Activated B cell treated with CpG ODN at 0.5 μM for 24 hours (primary cell): ENCODE measurements at regions not wholly inside any gene's neighbourhood (a gene's known extent, or its start where the extent isn't known, plus 50 kb on each side); places are given as distances from the start of the nearest gene placed in this dataset.

ENCODE experiments used
- ATAC-seq: fragments of 200-7000 bp; cut with Tn5 transposase; one replicate; pipeline ENCODE4 v1.10.0; 2021; ENCODE audit warnings: low read depth, mild to moderate bottlenecking, moderate library complexity
- CTCF ChIA-PET: fragments of 350-600 bp; sonication (Branson Sonifier 250); formaldehyde crosslinking; loops from one replicate; lab custom pipeline; 2021; ENCODE audit warnings: antibody characterized with exemption; lab: Charles Lee
- POLR2A ChIA-PET: fragments of 350-600 bp; sonication (Branson Sonifier 250); formaldehyde crosslinking; loops from one replicate; lab custom pipeline; 2021; ENCODE audit warnings: antibody characterized with exemption; lab: Charles Lee
- DNase-seq: peaks from one replicate; pipeline ENCODE4 v3.0.0; 2022
- H3K27ac Mint-ChIP-seq: one replicate; pipeline ENCODE4 v1.8.0; 2020; ENCODE audit warnings: mixed read lengths
- H3K27me3 Mint-ChIP-seq: one replicate; pipeline ENCODE4 v1.8.0; 2021; ENCODE audit warnings: mixed read lengths
- H3K36me3 Mint-ChIP-seq: one replicate; pipeline ENCODE4 v1.8.0; 2021; ENCODE audit warnings: low read depth, mixed read lengths
- H3K4me1 Mint-ChIP-seq: one replicate; pipeline ENCODE4 v1.8.0; 2021; ENCODE audit warnings: mixed read lengths
- H3K4me3 Mint-ChIP-seq: one replicate; pipeline ENCODE4 v1.8.0; 2020; ENCODE audit warnings: mild to moderate bottlenecking, mixed read lengths
- H3K9me3 Mint-ChIP-seq: one replicate; pipeline ENCODE4 v1.8.0; 2020; ENCODE audit warnings: mixed read lengths
- CTCF ChIP-seq: fragments of 200-600 bp; IDR thresholded peaks from one replicate; pipeline ENCODE4 v1.8.0; 2022; ENCODE audit warnings: antibody characterized with exemption, mild to moderate bottlenecking
- intact Hi-C: fragments of 100-400 bp; cut with micrococcal nuclease; formaldehyde crosslinking; loops from one replicate; pipeline ENCODE4 v1.15.1; 2024

GRCh38 chr18:78611201-78611800 lies 368.3 kb upstream of the SALL3 start:
- Mint-ChIP-seq H3K27me3 (no peaks in the 10 kb centered on the region), H3K36me3 (no peaks in the 10 kb centered on the region), H3K4me1 (no peaks in the 10 kb centered on the region), H3K27ac (no peak overlapping the region), H3K9me3 (peaks cover 4% of the 10 kb centered on the region), H3K4me3 (no peak overlapping the region)
- ATAC-seq (no peak), DNase-seq (no peak)
- intact Hi-C loops: no loop called here
- POLR2A ChIA-PET: no interaction called here
- CTCF ChIA-PET: no interaction called here
- no peak for TF ChIP-seq CTCF

- no peak for TF ChIP-seq CTCF
- Mint-ChIP-seq H3K27ac (no peak overlapping the region), H3K9me3 (peaks cover 10% of the 10 kb centered on the region), H3K27me3 (no peaks in the 10 kb centered on the region), H3K4me1 (no peaks in the 10 kb centered on the region), H3K36me3 (no peaks in the 10 kb centered on the region), H3K4me3 (no peak overlapping the region)
- intact Hi-C loops: no loop called here
- ATAC-seq (no peak), DNase-seq (no peak)
- ChIA-PET CTCF (no interaction called here), POLR2A (no interaction called here)
These were observed 367.7 kb upstream of the SALL3 start for GRCh38 chr18:78611869-78612268.

- Mint-ChIP-seq H3K36me3 (no peaks in the 10 kb centered on the region), H3K4me1 (no peaks in the 10 kb centered on the region), H3K9me3 (peaks cover 14% of the 10 kb centered on the region), H3K27ac (no peak overlapping the region), H3K4me3 (no peak overlapping the region), H3K27me3 (no peaks in the 10 kb centered on the region)
- no peak for TF ChIP-seq CTCF
- intact Hi-C loops: no loop called here
- no peak for DNase-seq
- POLR2A ChIA-PET: no interaction called here
- no peak for ATAC-seq
- CTCF ChIA-PET: no interaction called here
These were observed 367.3 kb upstream of the SALL3 start for GRCh38 chr18:78612318-78612717.

GRCh38 chr18:78612801-78613200 lies 366.8 kb upstream of the SALL3 start:
- no peak for DNase-seq
- TF ChIP-seq CTCF: no peak
- no peak for ATAC-seq
- H3K27ac Mint-ChIP-seq: no peak overlapping the region
- no peaks in the 10 kb centered on the region for H3K36me3 Mint-ChIP-seq
- H3K4me3 Mint-ChIP-seq: no peak overlapping the region
- no peaks in the 10 kb centered on the region for H3K4me1 Mint-ChIP-seq
- intact Hi-C loops: no loop called here
- ChIA-PET CTCF (no interaction called here), POLR2A (no interaction called here)
- H3K27me3 Mint-ChIP-seq: no peaks in the 10 kb centered on the region
- H3K9me3 Mint-ChIP-seq: peaks cover 18% of the 10 kb centered on the region

GRCh38 chr18:78618726-78619125 lies 360.9 kb upstream of the SALL3 start:
- no peaks in the 10 kb centered on the region for H3K4me1 Mint-ChIP-seq
- DNase-seq (no peak), ATAC-seq (no peak)
- no peak overlapping the region for H3K4me3 Mint-ChIP-seq
- no peak for TF ChIP-seq CTCF
- H3K9me3 Mint-ChIP-seq: peaks cover 16% of the 10 kb centered on the region
- H3K27me3 Mint-ChIP-seq: no peaks in the 10 kb centered on the region
- H3K36me3 Mint-ChIP-seq: no peaks in the 10 kb centered on the region
- H3K27ac Mint-ChIP-seq: no peak overlapping the region
- ChIA-PET POLR2A (no interaction called here), CTCF (no interaction called here)
- intact Hi-C loops: no loop called here
